ENCODE measurements at regions not wholly inside any gene's neighbourhood (a gene's known extent, or its start where the extent isn't known, plus 50 kb on each side); places are given as distances from the start of the nearest gene placed in this dataset.

GRCh38 chr4:104905065-104905464 lies 241.6 kb upstream of the TET2 start:
- H3K4me3 Mint-ChIP-seq, result no peak overlapping the region
- H3K4me1 Mint-ChIP-seq, result peaks cover 7% of the 10 kb centered on the region
- H3K27me3 Mint-ChIP-seq (ENCODE audit: low read depth, poor library complexity), result peaks cover 37% of the 10 kb centered on the region
- H3K36me3 Mint-ChIP-seq (ENCODE audit: low read depth), result no peaks in the 10 kb centered on the region
- H3K9me3 Mint-ChIP-seq, result no peaks in the 10 kb centered on the region
- H3K27ac Mint-ChIP-seq, result no peak overlapping the region
- DNase-seq, result no peak
- no peak for TF ChIP-seq CTCF (IDR thresholded peaks at IDR 0.05)

DNA sequence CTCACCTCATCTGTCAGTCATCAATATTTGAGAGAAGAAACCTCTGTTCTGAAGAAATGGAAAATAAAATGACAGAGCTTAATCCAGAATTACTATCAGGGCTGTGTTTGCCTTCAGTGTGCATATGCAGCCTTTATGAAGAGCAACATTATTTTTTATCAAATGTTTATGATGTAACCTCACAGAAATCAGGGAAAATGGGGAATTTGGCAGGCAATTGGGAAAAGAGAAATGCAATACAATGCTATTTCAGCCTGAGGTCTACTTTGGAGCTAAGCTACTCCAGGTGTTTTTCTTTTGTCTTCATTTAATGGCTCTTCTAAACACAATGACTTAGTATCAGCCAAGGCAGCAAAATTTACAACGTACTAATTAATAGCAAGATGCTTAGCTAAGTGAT lies 241.1 kb upstream of the TET2 start:
- Mint-ChIP-seq H3K9me3 (no peaks in the 10 kb centered on the region), H3K27ac (no peak overlapping the region), H3K27me3 (ENCODE audit: low read depth, poor library complexity) (peaks cover 40% of the 10 kb centered on the region), H3K36me3 (ENCODE audit: low read depth) (no peaks in the 10 kb centered on the region), H3K4me1 (peaks cover 7% of the 10 kb centered on the region), H3K4me3 (no peak overlapping the region)
- TF ChIP-seq CTCF (IDR thresholded peaks at IDR 0.05), result no peak
- DNase-seq, result no peak

GRCh38 chr4:104906276-104906675 lies 240.4 kb upstream of the TET2 start:
- Mint-ChIP-seq H3K9me3 (no peaks in the 10 kb centered on the region), H3K4me3 (no peak overlapping the region), H3K27me3 (ENCODE audit: low read depth, poor library complexity) (peaks cover 43% of the 10 kb centered on the region), H3K36me3 (ENCODE audit: low read depth) (no peaks in the 10 kb centered on the region), H3K4me1 (peaks cover 7% of the 10 kb centered on the region), H3K27ac (no peak overlapping the region)
- TF ChIP-seq CTCF (IDR thresholded peaks at IDR 0.05), result no peak
- DNase-seq, result no peak

- no peak overlapping the region for H3K4me3 Mint-ChIP-seq
- TF ChIP-seq CTCF (IDR thresholded peaks at IDR 0.05), result no peak
- no peak for DNase-seq
- peaks cover under 1% of the 10 kb centered on the region for H3K4me1 Mint-ChIP-seq
- no peaks in the 10 kb centered on the region for H3K36me3 Mint-ChIP-seq (ENCODE audit: low read depth)
- no peak overlapping the region for H3K27ac Mint-ChIP-seq
- H3K27me3 Mint-ChIP-seq (ENCODE audit: low read depth, poor library complexity), result peaks cover 45% of the 10 kb centered on the region
- H3K9me3 Mint-ChIP-seq, result no peaks in the 10 kb centered on the region
Measured at GRCh38 chr4:104907074-104907649, 239.5 kb upstream of the TET2 start.

GRCh38 chr4:104907991-104908390 lies 238.7 kb upstream of the TET2 start:
- H3K27ac Mint-ChIP-seq, result no peak overlapping the region
- H3K36me3 Mint-ChIP-seq (ENCODE audit: low read depth), result no peaks in the 10 kb centered on the region
- TF ChIP-seq CTCF (IDR thresholded peaks at IDR 0.05), result no peak
- no peak overlapping the region for H3K4me3 Mint-ChIP-seq
- peaks cover 44% of the 10 kb centered on the region for H3K27me3 Mint-ChIP-seq (ENCODE audit: low read depth, poor library complexity)
- no peak for DNase-seq
- H3K4me1 Mint-ChIP-seq, result no peaks in the 10 kb centered on the region
- peaks cover 4% of the 10 kb centered on the region for H3K9me3 Mint-ChIP-seq

DNA sequence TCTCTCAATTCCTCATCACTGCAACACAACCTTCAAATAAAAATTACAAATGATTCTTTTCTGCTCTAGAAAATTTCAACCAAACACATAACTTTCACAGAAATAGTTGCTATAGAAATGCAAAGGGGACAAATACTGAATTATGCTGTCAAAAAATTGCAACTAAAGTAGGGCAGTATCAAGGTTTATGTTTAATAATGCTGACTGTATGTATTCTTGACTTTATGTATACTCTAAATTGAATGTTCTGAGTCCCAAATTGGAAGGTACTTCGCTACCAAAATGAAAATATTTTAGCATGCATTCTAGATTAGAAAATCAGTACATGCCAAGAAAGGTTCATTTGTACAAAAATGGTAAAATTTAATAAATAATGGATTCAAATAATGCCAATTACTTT lies 237.3 kb upstream of the TET2 start:
- no peak for TF ChIP-seq CTCF (IDR thresholded peaks at IDR 0.05)
- Mint-ChIP-seq H3K27me3 (ENCODE audit: low read depth, poor library complexity) (peaks cover 40% of the 10 kb centered on the region), H3K36me3 (ENCODE audit: low read depth) (no peaks in the 10 kb centered on the region), H3K9me3 (peaks cover 6% of the 10 kb centered on the region), H3K4me1 (no peaks in the 10 kb centered on the region), H3K27ac (no peak overlapping the region), H3K4me3 (no peak overlapping the region)
- DNase-seq, result no peak
